Psoas muscle (tissue), 7 donors: ENCODE measurements at regions not wholly inside any gene's neighbourhood (a gene's known extent, or its start where the extent isn't known, plus 50 kb on each side); places are given as distances from the start of the nearest gene placed in this dataset.

Experiments used
- ATAC-seq, 4 donors: fragments of 200-7000 bp; cut with Tn5 transposase; one replicate each; pipeline ENCODE4 v1.9.1; 2020; ENCODE audit warnings: moderate library complexity in 3 of 4, mild to moderate bottlenecking in 2 of 4
- DNase-seq, 2 donors: peaks; one replicate each; pipeline ENCODE4 v3.0.0-alpha.2; 2020
- H3K27ac ChIP-seq: fragments of 200-600 bp; one replicate; pipeline ENCODE4 v1.8.0; 2022
- H3K27me3 ChIP-seq, 3 donors: fragments of 200-600 bp in 1 of 3; one replicate each; pipeline versions ENCODE4 v1.6.1 to v1.8.0; 2013 to 2022; ENCODE audit warnings: low read length in 2 of 3, mild to moderate bottlenecking in 2 of 3, moderate library complexity in 1 of 3; ENCODE audit not compliant: insufficient read depth in 3 of 3
- H3K36me3 ChIP-seq, 2 donors: fragments of 200-600 bp in 1 of 2; one replicate each; pipeline versions ENCODE4 v1.6.1 to v1.8.0; 2013 to 2022; ENCODE audit warnings: low read depth in 1 of 2, mild to moderate bottlenecking in 1 of 2, moderate library complexity in 1 of 2; ENCODE audit not compliant: insufficient read depth in 1 of 2
- H3K4me1 ChIP-seq: fragments of 200-600 bp; one replicate; pipeline ENCODE4 v1.8.0; 2022
- H3K4me3 ChIP-seq: fragments of 200-600 bp; one replicate; pipeline ENCODE4 v1.8.0; 2022; ENCODE audit warnings: mild to moderate bottlenecking
- H3K9me3 ChIP-seq: fragments of 200-600 bp; one replicate; pipeline ENCODE4 v1.8.0; 2022
- WGBS, 3 donors: extraction: QIAGEN DNeasy Blood & Tissue Kit; methylation state at CpG; one replicate each; pipeline versions ENCODE4 v1.1.6 to v1.1.7; 2013; 5-methylcytosine and 5-hydroxymethylcytosine counted together
- intact Hi-C, 2 donors: fragments of 100-400 bp; cut with DNase I; formaldehyde crosslinking; loops; one replicate each; pipeline versions ENCODE4 v1.11.0 to v1.14.2; 2022
- TF ChIP-seq, protein P1 (sequence below): fragments of 200-600 bp; IDR thresholded peaks from one replicate; pipeline ENCODE4 v1.8.0; 2022; ENCODE audit warnings: antibody characterized with exemption
- donor health status: healthy with polysubstance abuse.
- donor health status: DM: no; HTN: no; CAD: no; lungs with moderate emphysema.
- donor health status: Bipolar disorder and iron deficiency.
- donor health status: healthy.
- donor health status: DM: yes; HTN: yes; CAD: no.
- donor health status: DM: no; HTN: no; CAD: no.
- donor health status: DM: yes; HTN: yes; CAD: no.

DNA sequence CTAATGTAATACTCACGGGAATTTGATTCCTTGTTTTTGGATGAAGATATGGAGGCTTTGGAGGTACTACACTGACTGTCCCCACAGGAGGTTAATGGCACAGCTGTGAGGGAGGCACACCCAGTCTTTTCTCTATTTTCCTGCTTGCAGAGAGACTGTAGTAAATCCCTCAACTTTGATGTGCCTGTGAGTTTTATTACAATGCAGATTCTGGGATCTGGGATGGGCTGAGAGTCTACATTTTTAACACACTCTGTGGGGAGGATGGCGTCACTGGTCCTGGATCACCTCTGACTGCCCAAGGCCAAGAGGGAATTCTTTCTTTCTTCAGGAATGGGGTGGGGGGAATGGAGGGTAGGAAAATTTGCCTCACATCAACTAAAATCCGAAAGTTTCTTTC is 80.2 kb upstream of the NTM start:
- no peak for ATAC-seq
- Histone ChIP-seq H3K4me3 (no peak overlapping the region), H3K36me3 (no peaks in the 10 kb centered on the region), H3K27me3 (peaks cover 0 to 7% (median 0%) of the 10 kb centered on the region in 3 donors), H3K4me1 (no peaks in the 10 kb centered on the region), H3K27ac (no peak overlapping the region), H3K9me3 (no peaks in the 10 kb centered on the region)
- intact Hi-C loops: no loop called here
- 33 to 41% (median 36%) methylated on average over 3 of the region's 3 CpGs for WGBS, 3 donors
- DNase-seq: no peak
- TF ChIP-seq, protein P1, sequence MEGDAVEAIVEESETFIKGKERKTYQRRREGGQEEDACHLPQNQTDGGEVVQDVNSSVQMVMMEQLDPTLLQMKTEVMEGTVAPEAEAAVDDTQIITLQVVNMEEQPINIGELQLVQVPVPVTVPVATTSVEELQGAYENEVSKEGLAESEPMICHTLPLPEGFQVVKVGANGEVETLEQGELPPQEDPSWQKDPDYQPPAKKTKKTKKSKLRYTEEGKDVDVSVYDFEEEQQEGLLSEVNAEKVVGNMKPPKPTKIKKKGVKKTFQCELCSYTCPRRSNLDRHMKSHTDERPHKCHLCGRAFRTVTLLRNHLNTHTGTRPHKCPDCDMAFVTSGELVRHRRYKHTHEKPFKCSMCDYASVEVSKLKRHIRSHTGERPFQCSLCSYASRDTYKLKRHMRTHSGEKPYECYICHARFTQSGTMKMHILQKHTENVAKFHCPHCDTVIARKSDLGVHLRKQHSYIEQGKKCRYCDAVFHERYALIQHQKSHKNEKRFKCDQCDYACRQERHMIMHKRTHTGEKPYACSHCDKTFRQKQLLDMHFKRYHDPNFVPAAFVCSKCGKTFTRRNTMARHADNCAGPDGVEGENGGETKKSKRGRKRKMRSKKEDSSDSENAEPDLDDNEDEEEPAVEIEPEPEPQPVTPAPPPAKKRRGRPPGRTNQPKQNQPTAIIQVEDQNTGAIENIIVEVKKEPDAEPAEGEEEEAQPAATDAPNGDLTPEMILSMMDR: no peak

GRCh38 chr11:131295986-131296385 is 74.4 kb upstream of the NTM start:
- Histone ChIP-seq H3K9me3 (no peaks in the 10 kb centered on the region), H3K4me1 (no peaks in the 10 kb centered on the region), H3K27me3 (peaks cover 0 to 12% (median 4%) of the 10 kb centered on the region in 3 donors), H3K4me3 (no peak overlapping the region), H3K27ac (no peak overlapping the region), H3K36me3 (no peaks in the 10 kb centered on the region)
- no peak for ATAC-seq
- no peak for DNase-seq
- WGBS, 3 donors: 32 to 42% (median 40%) methylated on average over 5 of the region's 5 CpGs
- TF ChIP-seq, protein P1: no peak
- intact Hi-C loops: no loop called here

GRCh38 chr11:131297441-131297840 is 73.0 kb upstream of the NTM start:
- Histone ChIP-seq H3K4me3 (no peak overlapping the region), H3K27ac (no peak overlapping the region), H3K36me3 (no peaks in the 10 kb centered on the region), H3K9me3 (no peaks in the 10 kb centered on the region), H3K4me1 (no peaks in the 10 kb centered on the region), H3K27me3 (peaks cover 0 to 15% (median 0%) of the 10 kb centered on the region in 3 donors)
- TF ChIP-seq, protein P1: no peak
- DNase-seq (no peak), ATAC-seq (no peak)
- intact Hi-C loops: no loop called here
- WGBS, 3 donors: 73 to 78% (median 78%) methylated on average over 6 of the region's 6 CpGs

DNA sequence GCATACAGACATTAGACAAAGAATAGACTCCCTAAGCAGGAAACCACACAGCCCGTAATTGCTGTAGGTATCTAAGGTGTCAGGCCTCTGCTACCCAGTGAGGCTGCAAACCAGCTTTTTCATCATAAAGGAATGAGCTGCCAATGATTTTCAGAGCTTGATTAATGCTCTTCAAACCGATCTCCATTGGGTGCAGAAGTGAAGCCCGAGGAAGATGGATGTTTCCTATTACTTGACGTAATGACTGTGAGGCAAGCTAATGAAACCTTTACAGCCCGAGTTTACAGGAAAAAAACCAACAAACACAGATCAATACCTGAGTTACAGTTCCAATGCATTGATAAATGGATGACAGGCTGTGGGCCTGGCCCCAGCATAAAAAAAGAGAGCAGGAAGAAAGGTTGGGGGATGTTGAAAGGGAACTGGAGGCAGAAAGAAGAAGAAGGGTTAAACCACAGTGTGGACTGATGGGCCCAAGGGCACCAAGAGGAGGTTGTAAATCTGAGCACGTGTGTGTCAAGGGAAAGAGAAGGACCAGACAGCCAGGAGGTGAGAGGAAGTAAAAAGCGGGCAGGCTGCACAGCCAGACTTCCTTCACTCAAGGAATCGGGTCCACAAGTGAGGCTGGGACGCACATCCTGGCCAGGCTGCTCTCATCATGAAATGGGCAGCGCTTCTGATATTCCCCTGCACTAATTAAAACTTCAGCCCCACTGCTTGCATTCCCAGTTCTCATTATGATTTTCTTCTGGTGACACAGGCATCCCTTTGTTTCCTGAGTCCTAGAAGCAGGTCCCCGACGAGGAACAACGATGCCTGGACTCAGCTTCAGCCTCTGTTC is 70.6 kb upstream of the NTM start:
- 54 to 60% (median 58%) methylated on average over 13 of the region's 13 CpGs for WGBS, 3 donors
- H3K4me3 ChIP-seq: no peak overlapping the region
- H3K27ac ChIP-seq: no peak overlapping the region
- ATAC-seq (no peak), DNase-seq (no peak)
- H3K4me1 ChIP-seq: no peaks in the 10 kb centered on the region
- no peaks in the 10 kb centered on the region for H3K9me3 ChIP-seq
- peaks cover 0 to 15% (median 0%) of the 10 kb centered on the region in 3 donors for H3K27me3 ChIP-seq
- H3K36me3 ChIP-seq: no peaks in the 10 kb centered on the region
- intact Hi-C loops: no loop called here
- TF ChIP-seq, protein P1: no peak

- DNase-seq: no peak
- no peaks in the 10 kb centered on the region for H3K4me1 ChIP-seq
Measured at GRCh38 chr11:131300439-131300717, 70.0 kb upstream of the NTM start.

More at GRCh38 chr11:131300439-131300717, 70.0 kb upstream of the NTM start:
- H3K36me3 ChIP-seq: no peaks in the 10 kb centered on the region
- H3K27me3 ChIP-seq: peaks cover 0 to 15% (median 0%) of the 10 kb centered on the region in 3 donors
- H3K27ac ChIP-seq: no peak overlapping the region
- TF ChIP-seq, protein P1: no peak
- no peaks in the 10 kb centered on the region for H3K9me3 ChIP-seq
- no peak for ATAC-seq
- intact Hi-C loops: no loop called here
- WGBS, 3 donors: 48 to 66% (median 52%) methylated on average over 10 of the region's 10 CpGs
- no peak overlapping the region for H3K4me3 ChIP-seq
